Muscle of back (tissue), 3 donors: ENCODE measurements at regions not wholly inside any gene's neighbourhood (a gene's known extent, or its start where the extent isn't known, plus 50 kb on each side); places are given as distances from the start of the nearest gene placed in this dataset.
"Not testable (repeated sequence)": the region's sequence is repeated elsewhere in the genome, so short reads cannot be mapped to it uniquely, and the experiment has no call there.

Source experiments
- DNase-seq, 3 donors: peaks; one replicate each; pipeline versions ENCODE4 v3.0.0 to v3.0.0-alpha.2; 2013

DNA sequence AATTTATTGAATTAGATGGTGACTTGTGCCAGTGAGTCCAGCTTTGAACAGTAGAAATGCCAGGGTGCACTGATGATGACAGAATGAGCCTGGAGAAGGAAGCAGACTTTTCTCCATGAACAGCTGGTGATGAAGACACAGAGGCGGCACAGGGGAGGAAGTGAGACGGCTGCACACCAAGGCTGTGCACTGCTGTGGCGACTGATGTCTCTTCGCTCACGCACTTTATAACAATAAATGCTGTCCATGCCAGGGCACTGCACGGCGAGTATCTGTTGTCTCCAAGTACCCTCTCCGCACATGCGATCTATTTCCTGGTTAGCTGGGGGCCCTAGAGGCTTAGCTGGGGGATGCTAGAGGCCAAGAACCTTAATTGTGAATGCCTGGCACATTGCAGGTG is 175.2 kb downstream of the TMEM200C start:
- DNase-seq: no peak

DNA sequence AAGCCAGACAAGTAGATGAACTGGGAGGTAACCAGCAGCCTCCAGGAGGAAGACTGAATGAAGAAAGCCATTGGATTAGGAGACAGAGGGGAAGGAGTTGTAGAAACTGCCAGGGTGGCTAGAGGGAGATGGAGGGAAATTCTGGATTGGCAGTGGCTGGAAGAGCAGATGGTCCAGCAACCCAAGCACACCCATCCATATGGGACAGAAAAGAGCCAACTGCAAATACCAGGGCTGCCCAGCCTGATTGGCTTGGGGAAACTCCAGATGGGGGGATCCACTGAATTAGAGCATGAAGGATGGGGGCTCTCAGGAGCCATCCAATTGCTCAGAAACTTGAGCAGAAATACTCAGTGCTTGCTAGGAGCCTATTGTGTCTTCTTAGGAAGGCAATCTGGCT is 173.5 kb upstream of the EPB41L3 start:
- DNase-seq: no peak

DNA sequence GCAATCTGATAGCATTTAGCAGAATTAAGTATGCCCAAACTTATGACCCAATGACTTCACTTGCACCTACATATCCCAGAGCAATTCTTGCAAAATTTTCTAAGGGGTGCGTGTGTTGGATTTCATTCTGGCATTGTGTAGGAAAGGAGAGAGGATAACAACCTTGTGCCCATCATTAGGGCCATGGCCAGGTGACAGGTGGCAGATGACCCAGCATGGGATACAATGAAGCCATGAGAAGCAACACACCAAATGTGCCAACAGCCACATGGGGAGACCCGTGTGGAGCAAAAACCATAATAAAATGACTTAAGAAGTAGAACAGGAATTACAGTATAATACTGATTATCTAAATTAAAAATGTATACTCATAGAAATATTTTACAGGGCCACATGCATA is 166.9 kb upstream of the EPB41L3 start:
- no peak for DNase-seq

DNA sequence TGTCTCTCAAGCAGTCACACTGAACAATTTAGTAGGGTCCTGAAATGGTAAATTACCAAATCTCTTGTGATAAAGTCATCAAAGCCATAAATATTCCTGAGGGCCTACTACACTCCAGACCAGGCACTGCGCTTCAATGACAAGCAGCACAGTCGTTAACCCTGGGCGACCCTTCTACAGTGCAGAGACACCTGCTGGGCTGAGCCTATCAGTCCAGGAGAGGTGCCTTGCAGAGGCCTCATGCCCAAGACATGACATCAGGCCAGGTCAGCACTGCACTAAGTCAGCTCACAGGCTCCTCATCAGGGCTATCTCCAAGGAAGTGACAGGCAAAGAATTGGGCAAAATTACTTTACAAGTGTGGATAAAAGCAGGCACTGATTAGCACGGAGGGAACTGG is 166.4 kb upstream of the EPB41L3 start:
- no peak for DNase-seq

DNA sequence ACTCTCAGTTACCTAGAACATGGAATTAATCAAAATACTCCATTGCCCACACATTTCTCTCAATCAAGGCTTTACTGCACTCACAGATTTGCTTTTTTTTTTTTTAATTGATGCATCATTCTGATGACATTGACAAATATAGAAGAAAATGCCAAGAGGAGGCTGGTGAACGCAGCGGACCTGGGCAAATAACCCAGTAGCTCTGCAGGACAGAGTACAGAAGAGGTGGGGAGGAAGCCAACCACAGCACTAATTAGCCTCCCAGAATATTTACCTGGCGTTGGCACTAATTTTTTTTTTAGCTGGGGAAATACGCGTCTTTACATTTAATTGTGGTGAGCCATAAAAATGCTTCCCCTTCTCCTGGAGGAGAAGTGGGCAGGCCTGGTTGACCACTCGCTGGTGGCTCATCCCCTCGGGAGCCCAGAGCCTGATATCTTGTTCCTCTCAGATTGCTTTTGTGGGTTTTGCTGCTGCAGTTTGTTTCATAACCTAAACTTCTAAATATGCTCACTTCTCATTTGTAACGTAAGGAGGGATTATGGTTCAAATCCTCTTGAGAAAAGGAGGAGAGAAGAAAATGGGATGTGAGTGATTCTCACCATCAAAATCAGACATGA is 165.8 kb upstream of the EPB41L3 start:
- DNase-seq: no peak

DNA sequence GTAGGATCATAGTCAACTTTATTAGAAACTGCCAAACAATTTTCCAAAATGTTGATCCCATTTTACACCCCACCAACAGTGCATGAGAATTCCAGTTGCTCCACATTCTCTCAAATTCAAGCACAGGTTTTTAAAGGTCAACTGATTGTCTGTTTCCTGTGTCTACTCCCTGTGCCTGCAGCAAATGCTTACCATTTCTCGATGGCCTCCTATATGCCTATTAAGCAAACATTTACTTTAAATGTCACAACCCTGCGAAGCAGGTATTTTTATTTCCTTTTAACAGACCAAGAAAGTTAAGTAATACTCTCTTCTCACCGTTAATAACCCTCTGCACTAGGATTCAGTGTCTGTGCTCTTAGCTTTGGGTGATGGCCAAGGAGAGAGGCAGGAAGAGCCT is 163.8 kb upstream of the EPB41L3 start:
- DNase-seq: no peak

DNA sequence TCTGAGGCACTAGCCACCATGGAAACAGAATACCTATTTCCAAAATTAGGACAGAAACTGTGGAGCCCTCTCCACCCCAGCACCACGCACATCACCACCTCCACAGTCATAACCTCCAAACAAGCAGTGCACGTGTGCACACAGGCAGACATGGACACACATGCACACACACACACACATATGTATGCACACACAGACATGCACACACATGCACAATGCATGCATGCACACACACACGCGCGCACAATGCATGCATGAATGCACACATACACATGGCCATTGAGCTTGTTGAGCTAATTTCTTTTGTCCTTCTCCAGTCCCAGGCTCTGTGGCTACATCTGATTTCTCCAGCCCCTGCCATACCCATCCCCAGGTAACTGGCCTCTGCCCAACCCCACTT is 161.6 kb upstream of the EPB41L3 start:
- no peak for DNase-seq

DNA sequence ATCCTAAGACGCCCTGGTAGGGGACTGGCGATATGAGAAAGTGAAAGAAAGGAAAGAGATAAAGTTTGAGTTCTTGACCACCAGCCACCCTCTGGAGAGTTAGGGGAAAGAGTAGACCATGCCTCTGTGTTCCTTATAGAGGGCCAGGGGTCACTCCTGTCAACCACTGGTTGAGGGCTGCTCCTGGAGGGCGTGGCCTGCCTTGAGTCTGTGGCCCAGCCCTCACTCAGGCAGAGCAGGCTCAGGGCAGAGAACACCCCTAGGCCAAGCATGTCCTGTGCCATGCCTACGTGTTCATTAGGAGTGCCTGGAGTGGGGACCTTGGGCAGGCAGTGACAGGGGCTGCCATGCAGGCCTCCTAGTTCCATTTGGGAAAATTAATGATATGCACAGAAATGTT is 161.1 kb upstream of the EPB41L3 start:
- no peak for DNase-seq

DNA sequence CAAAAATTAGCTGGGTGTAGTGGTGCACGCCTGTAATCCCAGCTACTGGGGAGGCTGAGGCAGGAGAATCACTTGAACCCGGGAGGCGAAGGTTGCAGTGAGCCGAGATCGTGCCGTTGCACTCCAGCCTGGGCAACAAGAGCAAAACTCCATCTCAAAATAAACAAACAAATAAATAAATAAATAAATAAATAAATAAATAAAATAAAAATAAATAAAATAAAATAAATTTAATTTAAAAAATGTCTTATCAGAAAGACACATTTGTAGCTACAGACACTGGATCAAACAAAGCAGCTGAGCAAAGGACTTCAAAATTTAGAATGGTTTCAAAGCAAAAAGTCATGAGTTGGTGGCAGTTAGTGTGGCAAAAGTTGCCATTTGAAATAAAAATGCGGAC is 158.2 kb upstream of the EPB41L3 start:
- not testable (repeated sequence) for DNase-seq

DNA sequence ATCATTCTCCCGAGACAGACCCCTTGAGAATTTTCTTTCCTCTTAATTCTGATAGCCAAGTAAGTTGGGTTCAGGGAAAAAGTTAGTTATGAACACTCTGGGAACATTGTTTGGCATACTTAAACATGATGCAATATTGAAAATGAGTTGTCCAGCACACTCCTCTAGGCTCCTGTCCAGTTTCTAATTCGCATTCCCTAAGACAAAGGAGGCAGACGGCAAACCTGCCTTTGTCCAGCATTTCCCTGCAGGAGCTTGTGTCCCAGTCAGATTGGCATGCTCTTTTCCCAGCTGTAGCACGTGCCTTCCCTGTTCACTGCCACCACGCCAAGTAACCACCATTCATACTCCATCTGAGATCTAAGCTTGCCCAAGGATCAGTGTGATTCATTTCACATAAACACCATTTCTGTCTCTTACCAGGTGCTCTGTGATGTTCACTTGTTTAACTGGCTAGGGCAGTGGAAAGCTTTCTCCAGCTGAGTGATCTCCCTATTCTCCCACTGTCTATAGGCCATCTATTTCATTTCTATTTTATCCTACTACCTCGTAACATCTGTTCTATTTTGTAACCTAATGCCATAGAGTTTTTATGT is 150.0 kb upstream of the EPB41L3 start:
- peak; percentile 48 to 90 (median 81) for DNase-seq

DNA sequence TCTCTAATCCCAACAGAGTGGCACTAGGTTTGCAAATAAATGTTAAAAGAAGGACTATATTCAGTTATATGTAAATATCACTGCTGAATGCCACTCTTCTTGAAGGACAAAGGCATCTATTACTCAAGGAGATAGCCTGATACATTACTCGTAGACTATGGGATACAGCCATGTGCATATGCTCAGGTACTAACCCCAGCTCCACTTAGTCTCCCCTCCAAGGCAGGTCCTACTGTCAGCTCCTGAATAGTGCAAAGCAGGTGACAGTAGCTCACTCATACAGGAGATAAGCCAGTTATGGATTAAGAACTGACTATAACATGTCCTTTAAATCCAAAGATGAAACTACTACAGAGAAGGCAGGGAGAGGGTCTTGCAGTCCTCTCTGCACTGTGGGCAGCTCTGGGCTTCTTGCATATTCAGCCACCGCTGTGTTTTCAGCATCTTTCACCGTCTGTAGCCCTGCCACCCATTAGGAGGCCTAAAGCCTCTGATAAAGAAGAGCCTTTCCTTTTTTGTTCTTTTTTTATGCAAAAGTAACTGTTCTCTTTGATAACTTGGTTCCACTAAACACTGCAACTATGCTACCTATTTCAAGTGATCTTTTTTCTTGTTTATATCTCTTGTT is 135.1 kb upstream of the EPB41L3 start:
- DNase-seq: no peak

DNA sequence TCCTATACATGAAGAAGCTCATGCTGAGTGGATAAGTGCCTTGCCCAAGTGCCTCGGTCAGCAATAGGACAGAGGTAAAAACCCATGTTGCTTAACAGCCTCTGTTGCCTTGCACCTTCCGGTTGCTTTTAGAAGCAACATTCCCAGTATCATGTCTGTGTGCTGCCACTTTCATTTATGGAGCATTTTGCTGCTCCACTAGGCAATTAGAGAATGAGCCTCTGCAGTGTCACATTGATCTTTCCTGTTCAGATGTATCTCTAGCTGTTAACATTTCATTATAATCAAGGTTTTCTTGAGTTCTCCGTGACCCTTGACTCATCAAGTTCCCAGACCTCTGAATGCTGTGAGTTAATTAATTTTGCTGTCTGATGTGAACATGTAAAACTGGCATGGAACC is 134.5 kb upstream of the EPB41L3 start:
- DNase-seq: no peak

DNA sequence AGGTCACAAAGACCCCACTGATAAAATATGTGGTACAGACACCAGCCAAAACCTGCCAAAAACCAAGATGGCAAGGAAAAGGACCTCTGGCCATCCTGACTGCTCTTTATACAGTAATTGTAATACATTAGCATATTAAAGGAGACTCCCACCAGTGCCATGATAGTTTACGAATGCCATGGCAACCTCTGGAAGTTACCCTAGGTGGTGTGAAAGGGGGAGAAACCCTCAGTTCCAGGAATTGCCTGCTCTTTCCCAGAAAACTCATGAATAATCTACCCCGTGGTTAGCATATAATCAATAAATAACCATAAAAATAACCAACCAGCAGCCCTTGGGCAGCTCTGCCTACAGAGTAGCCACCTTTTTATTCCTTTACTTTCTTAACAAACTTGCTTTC is 129.8 kb upstream of the EPB41L3 start:
- no peak for DNase-seq

DNA sequence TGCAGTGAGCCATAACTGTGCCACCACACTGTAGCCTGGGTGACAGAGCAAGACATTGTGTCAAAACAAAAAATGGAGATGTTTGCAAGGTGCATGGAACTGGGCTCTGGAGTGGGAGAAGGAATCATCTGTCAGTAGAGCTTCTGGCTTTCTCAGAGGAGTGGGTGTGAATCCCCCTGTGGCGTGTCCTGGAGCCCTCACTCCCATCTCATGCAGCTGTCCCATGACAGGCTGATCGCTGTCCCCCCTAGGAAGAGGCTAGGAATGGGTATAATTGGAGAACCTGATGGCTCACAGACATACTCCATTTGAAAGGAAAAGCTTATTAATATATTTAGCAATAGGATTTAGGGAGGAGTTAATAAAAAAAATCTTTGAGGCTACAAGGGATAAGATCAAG is 125.8 kb upstream of the EPB41L3 start:
- DNase-seq: no peak

DNA sequence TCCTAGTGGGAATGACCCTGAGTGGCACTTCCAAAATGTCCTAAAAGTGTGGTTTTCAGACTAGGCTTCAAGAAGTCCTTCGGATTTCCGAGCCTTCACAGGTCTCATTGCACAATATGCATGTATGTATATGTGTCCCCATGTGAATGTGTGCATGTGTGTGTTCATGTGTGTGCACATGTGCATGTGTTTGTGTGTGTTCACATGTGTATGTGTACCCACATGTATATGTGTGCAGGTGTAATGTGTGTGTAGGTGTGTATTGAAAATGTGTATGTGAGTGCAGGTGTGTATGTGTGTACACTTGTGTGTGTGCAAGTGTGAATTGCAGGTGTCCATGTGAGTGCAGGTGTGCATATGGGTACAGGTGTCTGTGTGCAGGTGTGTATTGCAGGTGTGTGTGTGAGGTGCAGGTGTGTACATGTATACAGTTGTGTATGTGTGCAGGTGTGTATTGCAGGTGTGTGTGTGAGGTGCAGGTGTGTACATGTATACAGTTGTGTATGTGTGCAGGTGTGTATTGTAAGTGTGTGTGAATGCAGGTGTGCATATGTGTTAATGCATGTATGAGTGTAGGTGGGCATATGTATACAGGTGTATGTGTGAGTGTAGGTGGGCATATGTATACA is 124.4 kb upstream of the EPB41L3 start:
- no peak for DNase-seq

DNA sequence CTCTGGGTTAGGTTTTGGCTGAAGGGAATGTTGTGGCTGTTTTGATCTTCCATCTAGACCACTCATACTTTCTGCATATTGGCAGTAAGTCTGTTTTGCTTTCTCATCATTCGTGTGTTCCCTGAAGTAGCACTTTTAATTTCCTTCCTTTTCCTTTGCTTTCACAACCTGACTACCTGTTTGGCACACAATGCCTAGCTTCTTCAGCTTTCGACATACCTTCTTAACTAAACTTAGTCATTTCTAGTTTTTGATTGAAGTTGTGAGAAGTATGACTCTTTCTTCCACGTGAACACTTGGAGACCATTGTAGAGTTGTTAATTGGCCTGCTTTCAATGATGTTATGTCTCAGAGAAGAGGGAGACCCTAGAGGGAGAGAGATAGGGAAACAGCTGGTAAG is 123.6 kb upstream of the EPB41L3 start:
- no peak for DNase-seq

DNA sequence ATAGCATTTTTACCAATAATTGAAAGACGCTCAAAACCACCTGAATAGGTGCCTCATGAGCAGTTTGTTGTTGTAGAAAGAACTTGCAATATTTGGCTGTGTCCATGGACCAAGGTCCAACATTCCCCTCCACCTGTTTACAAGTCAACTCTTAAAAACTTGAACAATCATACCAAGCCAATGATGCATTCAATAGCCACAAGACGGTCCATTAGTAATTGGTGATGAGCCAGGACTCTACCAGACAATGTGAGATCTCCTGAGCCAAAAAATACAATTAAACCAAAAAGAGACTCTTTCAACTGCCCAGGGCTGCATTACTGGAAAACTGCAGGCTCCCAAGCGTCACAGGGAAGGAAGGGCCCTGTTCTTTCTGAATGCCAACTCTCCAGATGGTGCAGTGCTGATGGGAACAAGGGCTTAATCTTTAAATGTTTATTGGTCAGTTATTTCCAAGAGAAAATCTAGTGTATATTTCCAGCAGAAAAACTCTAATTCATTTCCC is 118.8 kb upstream of the EPB41L3 start:
- DNase-seq: no peak

DNA sequence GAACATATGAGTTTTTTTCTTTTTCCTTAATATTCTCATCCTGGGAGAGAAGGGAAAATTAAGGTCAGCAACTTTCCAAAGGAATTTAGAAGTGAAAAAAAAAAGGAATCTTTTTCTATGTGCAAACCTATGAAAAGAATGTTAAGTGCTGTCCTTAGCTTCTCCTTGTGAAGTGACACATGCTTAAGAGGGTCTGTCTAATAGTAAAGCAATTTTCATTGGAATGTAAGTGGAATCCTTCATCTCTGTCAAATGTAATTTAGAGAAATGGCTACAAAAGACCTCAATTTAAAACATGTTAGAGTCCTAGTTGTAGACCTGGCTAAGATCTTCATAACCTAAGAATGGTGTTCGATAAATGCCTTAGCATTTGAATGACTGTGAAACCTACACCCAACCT is 117.4 kb upstream of the EPB41L3 start:
- DNase-seq: no peak

DNA sequence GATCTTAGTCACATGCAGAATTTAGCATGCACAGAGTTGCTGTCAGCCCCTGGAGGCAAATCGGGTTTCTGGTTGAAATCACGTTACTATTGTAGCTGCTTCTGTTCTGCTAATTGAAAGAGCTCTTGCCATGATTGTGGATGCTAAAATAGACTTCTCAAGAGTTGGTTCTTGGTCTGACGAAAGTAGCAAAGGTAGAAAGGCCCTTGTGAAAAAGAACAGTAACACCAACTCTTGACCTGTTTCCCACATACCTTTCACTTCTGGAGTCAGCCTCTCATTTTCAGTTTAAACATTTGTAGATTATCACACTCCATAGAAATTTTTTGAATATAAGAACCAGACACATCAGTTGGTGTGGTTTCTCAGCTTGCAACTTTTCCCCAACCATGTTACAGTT is 110.0 kb upstream of the EPB41L3 start:
- DNase-seq: no peak

DNA sequence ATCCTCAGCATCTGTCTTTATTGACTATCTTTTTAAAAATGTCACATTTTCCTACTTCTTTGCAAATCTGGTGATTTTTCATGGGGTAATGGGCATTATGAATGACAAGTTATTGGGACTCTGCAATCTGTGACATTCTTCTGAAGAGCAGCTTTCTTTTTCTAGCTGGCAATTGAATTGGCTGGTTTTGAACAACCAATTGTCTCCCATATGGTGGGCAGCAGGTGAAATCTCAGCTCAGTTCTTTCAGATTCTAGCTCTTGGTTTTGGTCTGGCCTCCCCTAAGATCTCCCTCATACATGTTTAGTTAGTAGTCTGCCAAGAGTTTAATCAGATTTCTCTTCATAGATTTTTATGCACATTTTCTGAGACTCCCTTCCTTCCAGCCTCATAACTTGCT is 107.9 kb upstream of the EPB41L3 start:
- no peak for DNase-seq

DNA sequence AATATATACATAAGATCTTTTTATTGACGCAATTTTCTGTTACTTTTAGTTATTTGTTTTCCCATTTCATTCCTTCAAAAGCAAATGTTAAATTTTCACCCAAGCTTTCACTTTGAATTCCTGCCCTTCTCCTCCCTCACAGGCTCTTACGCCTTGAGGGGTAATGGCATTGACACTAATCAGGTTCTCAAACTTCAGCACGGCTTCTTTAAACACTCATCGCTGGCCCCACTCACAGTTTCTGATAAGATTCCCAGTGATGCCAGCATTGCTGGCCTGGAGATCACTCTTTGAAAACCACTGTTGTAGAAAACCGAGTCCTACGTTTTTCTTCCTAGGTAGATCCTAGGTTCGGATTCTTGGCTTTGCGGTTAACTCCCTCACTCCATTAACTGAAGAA is 105.6 kb upstream of the EPB41L3 start:
- no peak for DNase-seq

DNA sequence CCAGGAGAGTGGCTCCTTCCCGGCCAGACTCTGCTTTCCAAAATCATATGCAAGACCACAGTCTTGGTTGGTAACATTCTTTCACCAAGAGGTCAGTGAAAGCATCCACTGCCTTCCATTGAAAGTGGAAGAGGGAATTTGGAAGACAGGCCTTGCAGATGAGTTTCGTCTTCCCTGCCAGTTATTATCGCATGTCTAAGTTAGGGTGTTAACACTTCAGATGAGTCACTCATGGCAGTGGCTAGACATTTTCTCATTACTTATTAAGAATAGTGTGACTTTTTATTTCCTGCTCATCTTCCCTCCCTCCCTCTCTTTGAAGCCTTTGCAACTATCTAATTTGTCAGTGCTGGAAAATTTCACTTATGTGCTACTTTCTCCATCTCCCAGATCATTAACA is 102.9 kb upstream of the EPB41L3 start:
- peak in 1 of 3 donors; percentile 8 for DNase-seq

DNA sequence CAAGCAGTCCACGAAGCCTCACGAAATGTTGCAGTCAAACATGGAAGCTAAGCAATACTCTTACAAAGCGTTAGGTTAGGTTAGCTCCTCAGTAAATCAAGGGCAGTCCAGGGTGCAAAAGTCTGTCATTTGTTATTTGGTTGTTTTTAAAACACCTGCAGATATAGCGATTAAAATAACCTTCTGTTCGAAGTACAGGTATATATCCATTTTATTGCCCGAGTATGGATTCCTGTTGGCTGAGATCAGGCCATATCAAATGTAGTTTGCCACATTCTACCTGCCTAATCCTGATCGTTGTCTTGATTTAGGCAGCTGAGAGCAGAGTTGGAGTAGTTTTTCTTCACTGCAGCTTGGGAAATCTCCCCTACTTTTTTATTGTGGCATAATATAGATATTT is 99.5 kb upstream of the EPB41L3 start:
- no peak for DNase-seq
